ENCODE measurements at regions not wholly inside any gene's neighbourhood (a gene's known extent, or its start where the extent isn't known, plus 50 kb on each side); places are given as distances from the start of the nearest gene placed in this dataset.

GRCh38 chr2:7931808-7932207, 750.0 kb upstream of the ID2 start:
- TF ChIP-seq POLR2AphosphoS5 (IDR thresholded peaks at IDR 0.05; ENCODE audit: low read depth, low read length) (no peak), REST (IDR thresholded peaks at IDR 0.05; ENCODE audit: insufficient read depth in 1 of 2, low read depth in 2 of 2, low read length in 2 of 2) (no peak)
